ENCODE measurements at regions not wholly inside any gene's neighbourhood (a gene's known extent, or its start where the extent isn't known, plus 50 kb on each side); places are given as distances from the start of the nearest gene placed in this dataset.

GRCh38 chr21:15483138-15483780, 246.5 kb upstream of the USP25 start (continued):
- TF ChIP-seq NR2F2 (IDR thresholded peaks at IDR 0.05; ENCODE audit: borderline replicate concordance, low read depth) (no peak), ZNF44 (CRISPR knock-in tag; IDR thresholded peaks at IDR 0.05) (no peak), NRL (CRISPR knock-in tag; IDR thresholded peaks at IDR 0.05; ENCODE audit: borderline replicate concordance) (no peak), FOSL2 (CRISPR knock-in tag; IDR thresholded peaks at IDR 0.05) (peak; percentile 59), RARG (CRISPR knock-in tag; IDR thresholded peaks at IDR 0.05; ENCODE audit: low read depth) (no peak), MLXIP (CRISPR knock-in tag; IDR thresholded peaks at IDR 0.05; ENCODE audit: borderline replicate concordance) (no peak), ZNF629 (CRISPR knock-in tag; conservative IDR thresholded peaks at IDR 0.05) (no peak), THAP8 (CRISPR knock-in tag; IDR thresholded peaks at IDR 0.05; ENCODE audit: borderline replicate concordance) (no peak), CBX2 (IDR thresholded peaks at IDR 0.05; ENCODE audit: low read depth, low read length) (no peak), CBX2 (CRISPR knock-in tag; IDR thresholded peaks at IDR 0.05; ENCODE audit: low read depth) (no peak), ZNF850 (CRISPR knock-in tag; conservative IDR thresholded peaks at IDR 0.05) (no peak), ZNF841 (CRISPR knock-in tag; IDR thresholded peaks at IDR 0.05; ENCODE audit: borderline replicate concordance) (no peak), SP140L (CRISPR knock-in tag; IDR thresholded peaks at IDR 0.05; ENCODE audit: borderline replicate concordance) (0 out of 2 replicates have a peak, but pooled peaks have one; percentile 36), ZNF468 (CRISPR knock-in tag; IDR thresholded peaks at IDR 0.05) (no peak), IRF2 (CRISPR knock-in tag; IDR thresholded peaks at IDR 0.05) (peak; percentile 42; the same call in 1 of the 2 replicates), SRSF1 (optimal IDR thresholded peaks at IDR 0.05; ENCODE audit: low read depth, low read length) (no peak), SIX4 (CRISPR knock-in tag; IDR thresholded peaks at IDR 0.05) (no peak), CHD4 (IDR thresholded peaks at IDR 0.05; ENCODE audit: borderline replicate concordance, low read length) (no peak), TEAD3 (CRISPR knock-in tag; optimal IDR thresholded peaks at IDR 0.05; ENCODE audit: borderline replicate concordance) (peak; percentile 77), ZBTB46 (CRISPR knock-in tag; IDR thresholded peaks at IDR 0.05; ENCODE audit: borderline replicate concordance) (no peak), NFYC (CRISPR knock-in tag; IDR thresholded peaks at IDR 0.05) (no peak)
- TF ChIP-seq, protein P1, sequence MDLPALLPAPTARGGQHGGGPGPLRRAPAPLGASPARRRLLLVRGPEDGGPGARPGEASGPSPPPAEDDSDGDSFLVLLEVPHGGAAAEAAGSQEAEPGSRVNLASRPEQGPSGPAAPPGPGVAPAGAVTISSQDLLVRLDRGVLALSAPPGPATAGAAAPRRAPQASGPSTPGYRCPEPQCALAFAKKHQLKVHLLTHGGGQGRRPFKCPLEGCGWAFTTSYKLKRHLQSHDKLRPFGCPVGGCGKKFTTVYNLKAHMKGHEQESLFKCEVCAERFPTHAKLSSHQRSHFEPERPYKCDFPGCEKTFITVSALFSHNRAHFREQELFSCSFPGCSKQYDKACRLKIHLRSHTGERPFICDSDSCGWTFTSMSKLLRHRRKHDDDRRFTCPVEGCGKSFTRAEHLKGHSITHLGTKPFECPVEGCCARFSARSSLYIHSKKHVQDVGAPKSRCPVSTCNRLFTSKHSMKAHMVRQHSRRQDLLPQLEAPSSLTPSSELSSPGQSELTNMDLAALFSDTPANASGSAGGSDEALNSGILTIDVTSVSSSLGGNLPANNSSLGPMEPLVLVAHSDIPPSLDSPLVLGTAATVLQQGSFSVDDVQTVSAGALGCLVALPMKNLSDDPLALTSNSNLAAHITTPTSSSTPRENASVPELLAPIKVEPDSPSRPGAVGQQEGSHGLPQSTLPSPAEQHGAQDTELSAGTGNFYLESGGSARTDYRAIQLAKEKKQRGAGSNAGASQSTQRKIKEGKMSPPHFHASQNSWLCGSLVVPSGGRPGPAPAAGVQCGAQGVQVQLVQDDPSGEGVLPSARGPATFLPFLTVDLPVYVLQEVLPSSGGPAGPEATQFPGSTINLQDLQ (CRISPR knock-in tag; IDR thresholded peaks at IDR 0.05) = no peak
- TF ChIP-seq, protein P2, sequence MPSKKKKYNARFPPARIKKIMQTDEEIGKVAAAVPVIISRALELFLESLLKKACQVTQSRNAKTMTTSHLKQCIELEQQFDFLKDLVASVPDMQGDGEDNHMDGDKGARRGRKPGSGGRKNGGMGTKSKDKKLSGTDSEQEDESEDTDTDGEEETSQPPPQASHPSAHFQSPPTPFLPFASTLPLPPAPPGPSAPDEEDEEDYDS (CRISPR knock-in tag; IDR thresholded peaks at IDR 0.05) = peak; percentile 40; the same call in 1 of the 2 replicates
